CD4-positive, alpha-beta T cell (primary cell): ENCODE measurements at regions not wholly inside any gene's neighbourhood (a gene's known extent, or its start where the extent isn't known, plus 50 kb on each side); places are given as distances from the start of the nearest gene placed in this dataset.
"Not testable (repeated sequence)": the region's sequence is repeated elsewhere in the genome, so short reads cannot be mapped to it uniquely, and the experiment has no call there.

Source experiments
- ATAC-seq: fragments of 200-7000 bp; cut with Tn5 transposase; one replicate; pipeline ENCODE4 v1.10.0; 2022; ENCODE audit warnings: mild to moderate bottlenecking; ENCODE audit not compliant: poor library complexity
- CTCF ChIA-PET: fragments of 350-600 bp; sonication (Branson Sonifier 250); formaldehyde crosslinking; loops from one replicate; lab custom pipeline; 2021; ENCODE audit warnings: antibody characterized with exemption, inconsistent platforms; lab: Charles Lee
- POLR2A ChIA-PET: fragments of 350-600 bp; sonication (Branson Sonifier 250); formaldehyde crosslinking; loops from one replicate; lab custom pipeline; 2021; ENCODE audit warnings: antibody characterized with exemption, inconsistent platforms; lab: Charles Lee
- DNase-seq, 14 experiments: peaks; one replicate each; pipeline ENCODE4 v3.0.0-alpha.2; 2013 to 2020; ENCODE audit warnings: mixed read lengths in 2 of 14
- H3K27ac ChIP-seq, 2 donors: one replicate each; pipeline versions ENCODE4 v1.5.1 to v1.7.0; 2013; ENCODE audit warnings: low read length in 2 of 2, low read depth in 1 of 2, mild to moderate bottlenecking in 1 of 2
- H3K27me3 ChIP-seq, 2 experiments: 1 replicate in 1 of 2; 2 replicates in 1 of 2; pipeline versions ENCODE4 v1.6.1 to v1.7.0; 2013; ENCODE audit warnings: low read length in 2 of 2, control low read depth in 1 of 2, mild to moderate bottlenecking in 1 of 2, moderate library complexity in 1 of 2; ENCODE audit not compliant: insufficient read depth in 2 of 2, control insufficient read depth in 1 of 2
- H3K36me3 ChIP-seq: one replicate; pipeline ENCODE4 v1.6.1; 2013; ENCODE audit warnings: low read length, control low read depth; ENCODE audit not compliant: insufficient read depth
- H3K4me1 ChIP-seq: one replicate; pipeline ENCODE4 v1.6.1; 2013; ENCODE audit warnings: low read length, control low read depth; ENCODE audit not compliant: insufficient read depth
- H3K4me3 ChIP-seq: one replicate; pipeline ENCODE4 v1.5.1; 2013; ENCODE audit warnings: mild to moderate bottlenecking, low read length, moderate library complexity
- H3K9me3 ChIP-seq, 2 experiments: 1 replicate in 1 of 2; 2 replicates in 1 of 2; pipeline versions ENCODE4 v1.6.1 to v1.7.0; 2013; ENCODE audit warnings: low read length in 2 of 2, mild to moderate bottlenecking in 2 of 2, control low read depth in 1 of 2, moderate library complexity in 1 of 2; ENCODE audit not compliant: control insufficient read depth in 1 of 2, insufficient read depth in 1 of 2
- H3K27ac Mint-ChIP-seq: one replicate; pipeline ENCODE4 v1.8.0; 2020; ENCODE audit warnings: mixed read lengths
- H3K27me3 Mint-ChIP-seq: one replicate; pipeline ENCODE4 v1.8.0; 2021; ENCODE audit warnings: mixed read lengths
- H3K36me3 Mint-ChIP-seq: one replicate; pipeline ENCODE4 v1.8.0; 2021; ENCODE audit warnings: low read depth, mixed read lengths
- H3K4me1 Mint-ChIP-seq: one replicate; pipeline ENCODE4 v1.8.0; 2021; ENCODE audit warnings: low read depth, mixed read lengths
- H3K4me3 Mint-ChIP-seq: one replicate; pipeline ENCODE4 v1.8.0; 2020; ENCODE audit warnings: mild to moderate bottlenecking, mixed read lengths
- H3K9me3 Mint-ChIP-seq: one replicate; pipeline ENCODE4 v1.8.0; 2020; ENCODE audit warnings: mixed read lengths
- CTCF ChIP-seq: fragments of 200-600 bp; IDR thresholded peaks from one replicate; pipeline ENCODE4 v1.8.0; 2022; ENCODE audit warnings: antibody characterized with exemption, mild to moderate bottlenecking
- intact Hi-C, 2 experiments: fragments of 100-400 bp; cut with DNase I in 1 of 2; cut with micrococcal nuclease in 1 of 2; formaldehyde crosslinking; loops; one replicate each; pipeline versions ENCODE4 v1.15.1 to v1.9.0; 2023 to 2025; cut with DNase I, micrococcal nuclease

- Mint-ChIP-seq H3K9me3 (peaks cover 2% of the 10 kb centered on the region), H3K36me3 (no peaks in the 10 kb centered on the region), H3K27ac (no peak overlapping the region), H3K4me3 (no peak overlapping the region), H3K4me1 (no peaks in the 10 kb centered on the region), H3K27me3 (no peaks in the 10 kb centered on the region)
- Histone ChIP-seq H3K4me1 (no peaks in the 10 kb centered on the region), H3K9me3 (peaks cover 0 to 5% of the 10 kb centered on the region in 2 experiments), H3K4me3 (no peak overlapping the region), H3K27me3 (no peaks in the 10 kb centered on the region), H3K36me3 (no peaks in the 10 kb centered on the region), H3K27ac (no peak overlapping the region)
- no peak for DNase-seq
- no peak for TF ChIP-seq CTCF
- intact Hi-C loops, result no loop called here
- CTCF ChIA-PET, result no interaction called here
- POLR2A ChIA-PET, result no interaction called here
- ATAC-seq, result no peak
Observed at GRCh38 chr2:153403940-153404339, 74.6 kb downstream of the RPRM start.

- ATAC-seq, H3K9me3 ChIP-seq, H3K4me1 ChIP-seq, H3K27ac ChIP-seq, H3K27ac Mint-ChIP-seq, POLR2A ChIA-PET, H3K36me3 ChIP-seq, H3K27me3 Mint-ChIP-seq, H3K4me3 Mint-ChIP-seq, CTCF ChIA-PET, H3K9me3 Mint-ChIP-seq, H3K36me3 Mint-ChIP-seq, H3K4me3 ChIP-seq, DNase-seq, intact Hi-C loops, H3K4me1 Mint-ChIP-seq, H3K27me3 ChIP-seq: not testable (repeated sequence)
Observed at GRCh38 chr2:153403352-153403751, 75.2 kb downstream of the RPRM start.

GRCh38 chr2:153394686-153395085 is 83.9 kb downstream of the RPRM start:
- intact Hi-C loops, result no loop called here
- Mint-ChIP-seq H3K4me3 (no peak overlapping the region), H3K4me1 (no peaks in the 10 kb centered on the region), H3K27ac (no peak overlapping the region), H3K9me3 (peaks cover 8% of the 10 kb centered on the region), H3K36me3 (no peaks in the 10 kb centered on the region), H3K27me3 (no peaks in the 10 kb centered on the region)
- POLR2A ChIA-PET, result no interaction called here
- H3K9me3 ChIP-seq, result no peaks in the 10 kb centered on the region
- no peaks in the 10 kb centered on the region for H3K36me3 ChIP-seq
- no peak for TF ChIP-seq CTCF
- no peaks in the 10 kb centered on the region for H3K27me3 ChIP-seq
- DNase-seq (no peak), ATAC-seq (no peak)
- no peak overlapping the region for H3K27ac ChIP-seq
- H3K4me1 ChIP-seq, result no peaks in the 10 kb centered on the region
- no peak overlapping the region for H3K4me3 ChIP-seq
- CTCF ChIA-PET, result no interaction called here

GRCh38 chr2:153394247-153394646 is 84.3 kb downstream of the RPRM start:
- ChIA-PET POLR2A (no interaction called here), CTCF (no interaction called here)
- Histone ChIP-seq H3K9me3 (no peaks in the 10 kb centered on the region), H3K27me3 (no peaks in the 10 kb centered on the region), H3K36me3 (no peaks in the 10 kb centered on the region), H3K4me3 (no peak overlapping the region), H3K4me1 (no peaks in the 10 kb centered on the region), H3K27ac (no peak overlapping the region)
- peaks cover 8% of the 10 kb centered on the region for H3K9me3 Mint-ChIP-seq
- H3K36me3 Mint-ChIP-seq, result no peaks in the 10 kb centered on the region
- TF ChIP-seq CTCF, result no peak
- DNase-seq, result no peak
- H3K4me3 Mint-ChIP-seq, result no peak overlapping the region
- intact Hi-C loops, result no loop called here
- H3K27me3 Mint-ChIP-seq, result no peaks in the 10 kb centered on the region
- ATAC-seq, result no peak
- no peak overlapping the region for H3K27ac Mint-ChIP-seq
- no peaks in the 10 kb centered on the region for H3K4me1 Mint-ChIP-seq
